IPS-NIHi7 (cell line): ENCODE measurements at regions not wholly inside any gene's neighbourhood (a gene's known extent, or its start where the extent isn't known, plus 50 kb on each side); places are given as distances from the start of the nearest gene placed in this dataset.
"Not testable (repeated sequence)": the region's sequence is repeated elsewhere in the genome, so short reads cannot be mapped to it uniquely, and the experiment has no call there.

Experiments used
- DNase-seq: peaks from one replicate; pipeline ENCODE4 v3.0.0; 2012; ENCODE audit warnings: mixed read lengths; ENCODE audit errors: extremely low spot score

DNA sequence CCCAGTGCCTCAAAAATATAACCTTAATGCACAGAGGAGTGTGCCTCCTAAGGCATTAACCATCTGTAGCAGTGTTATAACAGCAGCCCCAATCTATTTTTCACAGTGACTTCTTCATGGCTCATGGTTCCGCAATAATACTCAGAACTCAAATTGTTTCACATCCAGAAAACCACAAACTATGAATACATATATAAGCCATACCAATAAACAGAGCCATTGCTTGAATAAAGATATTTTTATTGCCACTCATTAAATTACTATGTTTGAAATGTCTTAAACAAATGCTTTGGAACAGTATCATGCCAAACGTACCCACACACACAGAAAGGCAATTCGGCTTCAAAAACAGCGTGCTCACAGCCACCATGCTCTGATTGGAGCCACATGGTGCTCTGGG is 629.3 kb upstream of the NRP1 start:
- no peak for DNase-seq

DNA sequence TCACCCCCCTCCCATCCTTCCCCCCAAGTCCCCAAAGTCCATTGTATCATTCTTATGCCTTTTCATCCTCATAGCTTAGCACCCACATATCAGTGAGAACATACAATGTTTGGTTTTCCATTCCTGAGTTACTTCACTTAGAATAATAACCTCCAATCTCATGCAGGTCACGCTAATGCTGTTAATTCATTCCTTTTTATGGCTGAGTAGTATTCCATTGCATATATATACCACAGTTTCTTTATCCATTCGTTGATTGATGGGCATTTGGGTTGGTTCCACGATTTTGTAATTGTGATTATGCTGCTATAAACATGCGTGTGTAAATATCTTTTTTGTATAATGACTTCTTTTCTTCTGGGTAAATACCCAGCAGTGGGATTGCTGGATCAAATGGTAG is 621.9 kb upstream of the NRP1 start:
- DNase-seq = not testable (repeated sequence)

DNA sequence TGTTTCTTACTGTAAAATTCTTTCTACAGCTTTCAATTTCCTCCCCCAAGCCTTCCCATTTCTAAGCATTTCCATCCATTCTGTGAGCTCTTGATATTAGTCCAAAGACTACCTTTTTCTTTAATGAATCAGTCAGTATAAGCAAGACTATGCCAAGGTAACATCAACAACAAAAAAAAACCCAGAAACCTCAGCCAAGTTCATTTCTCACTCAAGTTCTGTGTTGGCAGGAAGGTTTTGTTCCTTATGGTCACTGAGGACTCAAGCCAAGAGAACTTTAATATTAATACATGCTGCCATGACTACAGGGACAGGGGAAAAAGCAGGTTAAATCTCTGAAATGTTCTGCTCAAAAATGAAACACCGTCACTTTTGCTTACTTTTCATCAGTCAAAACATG is 621.2 kb upstream of the NRP1 start:
- no peak for DNase-seq

DNA sequence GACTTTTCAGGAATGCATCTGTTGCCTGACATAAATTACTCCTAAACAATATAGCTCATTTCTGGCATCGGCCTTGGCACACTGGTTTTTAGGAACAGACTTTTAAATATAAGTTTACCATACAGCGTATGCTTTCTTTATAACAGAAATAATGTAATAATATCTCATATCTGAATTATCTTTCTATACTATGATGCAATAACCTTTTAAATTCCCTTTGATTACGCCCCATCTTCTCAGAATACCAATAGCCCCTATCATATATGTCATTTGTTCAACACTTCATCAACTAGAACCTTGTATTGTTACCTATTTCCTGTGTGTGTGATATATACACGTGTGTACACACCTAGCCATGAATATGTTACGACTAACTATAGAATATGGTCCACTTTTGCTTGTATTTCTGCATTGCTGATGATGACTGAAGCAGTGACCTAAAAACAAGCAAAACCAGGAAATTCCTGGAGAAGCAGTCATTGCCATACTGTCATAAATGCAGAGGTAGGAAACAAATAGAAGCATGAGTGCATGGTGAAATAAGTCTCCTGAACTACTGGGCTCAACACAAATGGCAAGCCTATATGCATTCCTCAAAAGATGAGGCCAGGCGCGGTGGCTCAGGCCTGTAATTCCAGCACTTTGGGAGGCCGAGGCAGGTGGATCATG is 618.4 kb upstream of the NRP1 start:
- no peak for DNase-seq

DNA sequence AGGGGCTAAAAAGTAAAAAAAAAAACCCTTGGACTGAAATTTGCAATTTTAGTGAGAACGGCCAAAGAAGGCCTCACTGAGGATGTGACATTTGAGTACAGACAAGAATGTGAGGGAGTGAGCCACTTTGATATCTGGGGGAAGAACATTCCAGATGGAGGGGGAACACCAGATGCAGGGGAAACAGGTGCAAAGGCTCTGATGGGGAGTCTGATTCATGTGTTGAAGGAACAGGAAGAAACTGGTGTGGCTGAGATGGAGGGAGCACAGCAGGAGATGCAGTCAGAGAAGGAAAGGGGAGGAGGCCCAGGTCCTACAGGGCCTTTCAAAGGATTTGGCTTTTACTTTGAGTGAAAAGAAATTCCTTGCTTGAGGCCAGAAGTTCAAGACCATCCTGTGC is 615.7 kb upstream of the NRP1 start:
- no peak for DNase-seq

DNA sequence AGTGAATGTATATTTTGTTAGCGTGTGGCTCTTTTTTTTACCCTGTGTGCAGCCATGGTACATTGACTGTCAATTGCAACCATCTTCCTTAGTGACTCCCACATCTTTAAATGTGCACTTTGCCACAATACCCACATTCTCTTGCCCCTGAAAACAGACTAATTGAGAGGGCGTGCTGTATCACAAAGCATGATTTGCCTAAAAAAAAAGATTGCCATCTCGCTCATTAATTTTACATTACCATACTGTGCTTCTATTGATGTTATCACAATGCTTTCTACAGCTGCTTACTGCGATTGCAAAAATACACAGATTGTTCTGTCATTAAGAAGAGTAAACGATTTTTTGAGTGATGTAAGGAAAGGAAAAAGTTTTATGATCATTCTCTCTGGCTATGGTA is 613.1 kb upstream of the NRP1 start:
- no peak for DNase-seq

DNA sequence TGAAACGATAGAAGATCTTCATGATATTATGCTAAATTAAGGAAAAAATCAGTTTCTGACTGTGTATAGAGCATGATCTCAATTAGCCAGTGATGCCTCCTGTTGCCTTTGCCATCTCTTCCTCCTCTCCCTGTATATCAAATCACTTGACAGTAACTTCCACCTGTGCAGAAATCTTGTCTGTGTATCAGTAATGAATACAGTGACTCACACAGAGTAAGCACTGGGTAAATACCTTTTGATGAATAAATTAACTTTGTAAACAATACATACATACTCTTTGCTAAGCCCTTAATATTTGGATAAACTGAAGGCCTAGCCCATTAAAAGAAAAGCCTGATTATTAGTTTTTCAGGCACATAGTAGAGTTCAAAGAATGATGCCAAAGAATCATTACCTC is 610.6 kb upstream of the NRP1 start:
- DNase-seq = no peak

DNA sequence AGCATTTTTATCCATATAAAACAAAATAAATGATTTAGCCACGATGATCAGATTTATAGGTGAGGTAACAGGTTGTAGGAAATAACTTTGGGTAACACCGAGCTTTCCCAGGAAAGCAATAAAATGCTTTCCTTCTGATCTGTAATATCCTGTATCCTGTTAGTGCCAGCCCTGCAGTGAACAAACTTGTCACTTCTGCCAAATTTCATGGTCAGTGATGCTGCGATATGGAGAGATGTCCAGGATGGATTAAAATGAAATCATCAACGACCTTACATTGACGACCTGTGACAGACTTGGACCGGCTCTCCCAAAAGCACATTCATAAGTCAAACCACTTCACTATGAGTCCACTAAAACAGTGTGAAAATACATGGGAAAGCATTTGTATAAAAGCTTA is 608.0 kb upstream of the NRP1 start:
- no peak for DNase-seq

DNA sequence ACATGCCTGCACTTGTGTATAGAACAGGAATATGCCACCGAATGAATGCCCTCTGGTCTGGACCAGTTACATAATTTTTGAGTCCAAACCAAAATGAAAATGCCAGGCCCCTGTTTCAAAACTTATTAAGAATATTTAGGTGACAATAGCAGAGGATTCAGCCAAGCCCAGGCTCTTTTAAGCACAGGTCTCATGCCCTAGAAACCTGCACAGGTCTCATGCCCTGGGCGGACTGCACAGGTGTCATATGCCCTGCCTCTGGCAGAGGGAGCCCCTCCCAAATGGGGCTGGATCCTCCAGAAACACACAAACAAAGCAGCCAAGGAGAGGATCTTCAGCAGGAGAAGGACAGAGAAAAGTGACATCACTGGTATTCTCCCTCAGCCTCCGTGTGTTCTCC is 605.4 kb upstream of the NRP1 start:
- peak; percentile 23 for DNase-seq

DNA sequence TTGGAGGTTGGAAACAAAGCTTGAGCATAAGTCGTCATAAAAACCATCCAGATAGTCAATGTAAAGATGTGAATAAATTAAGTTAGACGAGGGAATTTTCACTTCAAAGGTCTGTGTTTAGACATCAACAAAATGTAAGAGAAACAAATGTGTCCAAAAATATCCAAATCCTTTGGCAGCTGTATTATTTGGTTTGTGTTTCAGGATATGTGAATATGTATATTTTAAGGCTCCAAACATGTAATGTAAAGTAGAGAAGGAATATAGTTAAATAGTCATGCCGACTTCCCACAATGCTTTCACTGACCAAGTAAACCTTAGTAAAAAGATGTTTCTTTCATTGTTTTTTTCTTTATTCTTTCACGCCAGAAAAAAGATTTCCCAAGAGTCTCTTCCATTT is 604.9 kb upstream of the NRP1 start:
- DNase-seq = no peak

DNA sequence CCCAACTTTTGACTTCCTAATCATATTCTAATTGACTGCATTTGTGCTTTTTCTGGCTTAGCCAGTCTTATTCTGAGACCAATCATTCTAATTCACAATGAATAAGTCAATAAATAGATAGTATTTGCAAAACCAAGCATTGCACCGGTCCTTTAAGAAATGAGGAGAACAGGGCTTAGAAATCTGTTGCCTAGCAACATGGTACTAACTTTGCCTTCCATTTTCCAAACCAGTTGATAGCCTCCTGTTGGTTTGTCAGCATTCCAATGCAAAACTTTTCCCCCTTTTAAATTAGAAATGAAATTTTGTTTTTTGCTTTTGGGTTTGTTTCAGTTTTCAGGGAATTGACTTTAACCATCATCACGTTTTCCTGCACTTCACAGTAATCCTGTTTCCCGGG is 603.5 kb upstream of the NRP1 start:
- no peak for DNase-seq

DNA sequence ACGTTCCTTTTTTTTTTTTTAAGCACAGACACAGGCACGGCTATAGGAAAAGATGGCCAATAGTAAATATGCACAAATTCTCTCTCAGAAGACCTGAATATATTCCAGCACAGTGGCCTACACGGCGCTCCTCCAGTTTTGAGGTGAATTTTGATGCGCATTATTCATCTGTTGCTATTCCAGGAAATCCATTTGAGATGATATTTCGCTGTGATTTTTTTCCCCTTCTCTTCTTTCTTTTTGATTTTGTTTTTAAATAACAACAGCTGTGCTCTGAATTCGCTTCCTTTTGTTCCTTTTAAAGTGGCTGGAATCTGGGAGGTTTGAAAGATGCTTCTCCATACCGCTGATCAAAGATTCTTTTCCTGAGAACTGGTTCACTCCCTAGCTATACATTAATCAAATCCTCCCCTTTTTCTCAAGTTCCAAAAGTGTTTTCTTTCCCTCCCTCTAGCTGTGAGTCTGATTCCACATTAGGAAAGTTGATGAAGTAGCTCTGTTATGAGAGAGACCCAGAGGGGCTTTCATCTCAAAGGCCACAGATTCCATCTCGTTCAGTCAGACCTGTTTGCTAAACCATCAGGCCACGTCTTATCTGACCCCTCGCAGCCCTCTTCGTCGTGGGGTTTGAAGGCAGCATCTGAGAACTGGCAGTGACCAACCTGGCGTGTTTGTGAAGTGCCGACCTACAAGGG is 602.7 kb upstream of the NRP1 start:
- DNase-seq = no peak

DNA sequence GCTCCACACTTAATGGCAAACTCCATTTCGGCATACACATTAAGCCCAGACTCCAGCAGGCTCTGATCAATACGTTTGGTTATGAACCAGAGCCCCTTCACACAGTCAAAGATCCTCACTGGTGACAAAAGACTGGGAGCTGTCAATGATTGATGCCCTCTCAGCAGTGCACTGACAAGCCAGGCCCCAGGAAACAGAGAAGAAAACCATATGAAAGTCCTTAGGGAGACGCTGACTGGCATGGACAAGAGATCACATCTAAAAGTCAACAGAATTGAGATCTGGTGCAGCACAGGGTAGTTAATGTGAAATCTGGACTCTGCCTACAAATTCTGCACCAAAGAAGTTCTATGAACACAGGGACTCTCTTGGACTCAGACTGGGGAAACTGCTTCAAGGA is 600.9 kb upstream of the NRP1 start:
- no peak for DNase-seq

DNA sequence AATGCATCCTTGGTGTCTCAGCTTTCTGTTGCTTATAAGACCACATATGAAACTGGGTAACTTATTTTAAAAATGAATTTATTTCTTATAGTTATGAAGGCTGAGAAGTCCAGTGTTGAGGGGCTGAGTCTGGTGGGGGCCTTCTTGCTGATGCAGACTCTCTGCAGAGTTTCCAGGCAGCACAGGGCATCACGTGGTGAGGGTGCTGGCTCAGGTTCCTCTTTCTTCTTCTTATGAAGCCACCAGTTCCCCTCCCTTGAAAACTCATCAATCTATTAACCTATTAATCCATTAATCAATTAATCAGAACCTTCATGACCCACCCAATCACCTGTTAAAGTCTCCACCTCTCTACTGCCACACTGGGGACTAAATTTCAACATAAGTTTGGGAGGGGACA is 595.6 kb upstream of the NRP1 start:
- no peak for DNase-seq

DNA sequence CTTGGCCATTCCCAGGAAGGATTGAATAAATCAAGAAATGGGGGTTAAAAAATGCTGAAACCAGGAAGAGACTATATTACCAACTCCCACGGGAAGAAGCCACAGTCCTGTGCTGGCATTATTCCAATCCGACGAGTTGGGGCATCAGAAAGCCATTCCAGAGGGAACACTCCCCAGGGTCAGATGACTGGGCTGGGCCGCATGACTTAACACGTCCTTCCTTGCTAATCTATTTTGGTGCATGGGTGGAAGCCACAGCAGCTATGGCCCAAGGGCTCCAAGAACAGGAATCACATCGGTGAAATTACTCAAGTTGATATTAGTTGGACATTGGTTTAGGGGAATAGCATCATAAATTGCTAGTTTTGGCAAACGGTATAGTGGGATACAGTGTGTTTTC is 592.9 kb upstream of the NRP1 start:
- DNase-seq = no peak

DNA sequence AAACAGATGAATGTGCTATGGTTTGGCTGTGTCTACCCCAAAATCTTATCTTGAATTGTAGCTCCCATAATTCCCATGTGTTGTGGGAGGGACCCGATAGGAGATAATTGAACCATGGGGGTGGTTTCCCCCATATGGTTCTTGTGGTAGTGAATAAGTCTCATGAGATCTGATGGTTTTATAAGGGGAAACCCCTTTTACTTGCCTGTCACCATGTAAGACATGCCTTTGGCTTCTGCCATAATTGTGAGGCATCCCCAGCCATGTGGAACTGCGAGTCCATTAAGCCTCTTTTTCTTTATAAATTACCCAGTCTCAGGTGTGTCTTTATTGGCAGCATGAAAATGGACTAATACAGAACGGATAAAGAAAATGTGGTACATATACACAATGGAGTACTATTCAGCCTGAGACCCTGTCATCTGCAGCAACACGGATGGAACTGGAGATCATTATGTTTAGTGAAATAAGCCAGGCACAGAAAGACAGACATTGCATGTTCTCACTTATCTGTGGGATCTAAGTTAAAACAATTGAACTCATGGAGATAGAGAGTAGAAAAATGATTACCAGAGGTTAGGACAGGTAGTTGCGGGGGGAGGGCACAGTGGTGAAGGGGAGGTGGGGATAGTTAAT is 587.6 kb upstream of the NRP1 start:
- no peak for DNase-seq

DNA sequence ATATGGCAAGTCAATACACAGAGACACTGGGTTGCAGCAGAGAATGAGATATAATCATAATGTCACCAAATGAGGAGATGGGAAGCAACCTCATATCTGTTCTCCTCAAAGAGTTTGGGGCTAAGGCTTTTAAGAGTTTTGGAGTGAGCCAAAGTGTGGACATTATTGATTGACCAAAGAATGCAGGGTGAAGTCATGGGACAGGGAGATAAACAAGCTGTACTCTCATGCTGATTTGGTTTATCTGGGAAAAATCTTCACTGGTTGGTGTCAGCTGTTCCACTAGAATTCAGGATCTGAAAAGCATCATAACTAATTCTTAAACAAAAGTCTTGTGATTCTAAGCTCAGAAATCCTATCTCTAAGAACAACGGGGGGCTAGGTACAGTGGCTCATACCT is 585.9 kb upstream of the NRP1 start:
- no peak for DNase-seq

DNA sequence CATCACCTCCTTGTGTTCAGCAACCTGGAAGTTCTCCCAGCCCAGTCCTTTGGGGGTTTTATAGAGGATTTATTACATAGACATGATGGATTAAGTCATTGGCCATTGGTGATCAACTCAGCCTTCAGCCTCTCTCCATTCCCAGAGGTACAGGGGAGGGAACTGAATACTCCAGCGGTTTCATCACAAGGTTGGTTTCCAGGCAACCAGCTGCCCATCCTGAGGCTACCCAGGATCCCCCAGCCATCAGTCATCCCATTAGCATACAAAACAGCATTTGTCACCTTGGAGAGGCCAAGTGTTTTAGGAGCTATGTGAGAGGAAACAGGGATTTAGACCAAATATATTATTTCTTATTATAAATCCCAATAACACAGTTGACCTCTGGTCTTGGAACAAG is 584.8 kb upstream of the NRP1 start:
- no peak for DNase-seq

DNA sequence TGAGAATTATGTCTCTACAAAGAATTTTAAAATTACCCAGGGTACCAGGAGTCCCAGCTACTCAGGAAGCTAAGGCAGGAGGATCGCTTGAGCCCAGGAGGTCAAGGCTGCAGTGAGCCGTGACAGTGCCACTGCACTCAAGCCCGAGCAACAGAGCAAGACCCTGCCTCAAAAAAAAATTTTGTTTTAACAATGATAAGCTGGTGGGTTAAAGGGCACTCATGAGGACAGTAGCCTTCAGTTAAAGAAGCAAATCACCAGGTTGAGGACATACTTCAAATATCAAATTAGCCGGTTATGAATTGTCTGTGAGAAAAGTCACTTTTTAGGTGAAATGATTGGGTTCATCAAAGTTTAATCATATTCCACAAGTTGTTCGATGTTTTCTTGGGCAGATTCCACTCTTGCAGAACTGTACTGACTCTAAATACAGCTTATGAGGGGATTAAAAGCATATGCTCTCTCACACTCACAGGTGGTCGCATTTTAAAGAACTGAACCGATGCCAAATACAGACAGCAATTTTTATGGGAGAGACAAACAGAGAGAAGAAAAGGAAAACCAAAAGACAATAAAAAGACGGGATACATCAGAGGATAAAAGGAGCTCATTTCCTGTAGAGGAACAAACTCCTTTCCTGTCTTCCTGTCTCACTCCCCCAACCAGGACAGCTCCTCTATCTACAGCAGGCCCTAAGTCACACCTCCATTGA is 582.8 kb upstream of the NRP1 start:
- no peak for DNase-seq

DNA sequence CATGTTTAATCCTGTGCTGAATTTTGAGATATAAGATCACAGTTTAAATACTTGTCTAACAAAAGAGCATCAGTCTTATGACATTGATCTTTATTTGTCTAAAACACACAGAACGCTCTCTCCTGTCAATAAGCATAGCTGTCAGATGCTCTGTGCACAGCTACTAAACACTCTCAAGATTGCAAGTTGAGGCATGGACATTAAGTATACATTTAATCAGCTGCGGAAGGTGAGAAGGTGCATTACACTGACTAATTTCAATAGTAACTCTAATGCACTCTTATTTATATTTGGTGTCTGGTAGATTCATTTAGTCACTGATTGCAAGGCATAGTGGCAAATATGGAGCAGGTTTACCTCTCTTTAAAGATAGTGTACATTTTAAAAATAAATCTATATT is 580.3 kb upstream of the NRP1 start:
- no peak for DNase-seq

DNA sequence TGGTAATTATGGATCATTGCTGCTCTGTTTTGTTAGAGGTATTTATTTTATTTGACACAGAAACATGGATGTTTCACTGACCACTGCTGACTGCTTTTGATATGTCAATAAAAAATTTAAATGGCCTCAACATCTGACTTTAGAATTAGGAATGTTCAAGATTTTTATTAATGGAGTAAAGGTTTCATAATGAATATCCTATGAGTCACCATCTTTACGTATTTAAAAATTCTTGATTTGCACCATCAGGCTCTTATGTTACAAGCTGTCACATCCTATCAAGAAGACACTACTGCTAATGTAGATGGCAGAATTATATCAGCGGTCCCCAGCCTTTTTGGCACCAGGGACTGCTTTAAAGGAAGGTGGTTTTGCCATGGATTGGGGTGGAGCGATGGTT is 578.7 kb upstream of the NRP1 start:
- DNase-seq = no peak

DNA sequence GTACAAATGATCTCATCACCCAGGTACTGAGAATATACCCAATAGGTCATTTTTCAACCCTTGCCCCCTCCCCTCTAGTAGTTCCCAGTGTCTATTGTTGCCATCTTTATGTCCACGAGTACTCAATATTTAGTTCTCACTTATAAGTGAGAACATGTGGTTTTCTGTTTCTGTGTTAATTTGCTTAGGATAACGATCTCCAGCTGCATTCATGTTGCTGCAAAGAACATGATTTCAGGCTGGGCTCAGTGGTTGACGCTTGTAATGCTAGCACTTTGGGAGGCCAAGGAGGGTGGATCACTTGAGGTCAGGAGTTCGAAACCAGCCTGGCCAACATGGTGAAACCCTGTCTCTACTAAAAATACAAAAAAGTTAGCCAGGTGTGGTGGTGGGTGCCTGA is 575.0 kb upstream of the NRP1 start:
- not testable (repeated sequence) for DNase-seq

DNA sequence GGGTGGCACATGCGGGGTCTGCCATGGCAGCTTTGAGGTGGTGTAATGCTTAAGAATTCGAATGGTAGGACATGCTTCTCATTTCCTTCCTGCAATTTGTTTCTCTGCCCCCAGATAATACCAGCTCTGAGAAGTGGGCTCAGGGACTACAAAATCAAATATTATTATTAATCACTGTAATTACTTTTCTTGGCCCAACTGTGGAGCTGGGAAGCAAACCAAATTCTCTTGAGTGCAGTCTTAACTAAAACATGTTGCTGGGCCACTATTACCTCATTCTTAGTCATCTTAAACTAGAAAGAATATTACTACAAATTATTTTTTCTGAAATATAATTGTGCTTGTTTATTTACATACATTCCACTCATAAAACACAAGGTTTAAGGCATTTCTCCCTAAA is 566.7 kb upstream of the NRP1 start:
- DNase-seq = no peak
